ENCODE measurements at regions not wholly inside any gene's neighbourhood (a gene's known extent, or its start where the extent isn't known, plus 50 kb on each side); places are given as distances from the start of the nearest gene placed in this dataset.

DNA sequence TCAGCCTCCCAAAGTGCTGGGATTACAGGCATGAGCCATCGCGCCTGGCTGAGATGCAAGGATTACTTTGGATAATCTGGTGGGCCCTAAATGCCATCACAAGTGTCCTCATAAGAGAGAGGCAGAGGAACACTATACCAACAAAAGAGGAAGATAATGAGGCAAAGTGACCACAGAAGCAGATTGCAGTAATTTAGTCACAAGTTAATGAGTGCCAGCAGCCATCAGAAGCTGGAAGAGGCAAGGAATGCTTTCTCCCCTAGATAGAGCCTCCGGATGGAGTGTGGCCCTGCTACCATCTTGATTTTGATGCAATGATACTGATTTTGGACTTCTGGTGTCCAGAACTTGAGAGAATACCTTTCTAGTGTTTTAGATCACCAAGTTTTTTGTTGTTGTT, 122.3 kb downstream of the SPATA31D1 start:
- TF ChIP-seq ZNF629 (tag by site-specific recombination; IDR thresholded peaks at IDR 0.05): no peak
- TF ChIP-seq, protein P1, sequence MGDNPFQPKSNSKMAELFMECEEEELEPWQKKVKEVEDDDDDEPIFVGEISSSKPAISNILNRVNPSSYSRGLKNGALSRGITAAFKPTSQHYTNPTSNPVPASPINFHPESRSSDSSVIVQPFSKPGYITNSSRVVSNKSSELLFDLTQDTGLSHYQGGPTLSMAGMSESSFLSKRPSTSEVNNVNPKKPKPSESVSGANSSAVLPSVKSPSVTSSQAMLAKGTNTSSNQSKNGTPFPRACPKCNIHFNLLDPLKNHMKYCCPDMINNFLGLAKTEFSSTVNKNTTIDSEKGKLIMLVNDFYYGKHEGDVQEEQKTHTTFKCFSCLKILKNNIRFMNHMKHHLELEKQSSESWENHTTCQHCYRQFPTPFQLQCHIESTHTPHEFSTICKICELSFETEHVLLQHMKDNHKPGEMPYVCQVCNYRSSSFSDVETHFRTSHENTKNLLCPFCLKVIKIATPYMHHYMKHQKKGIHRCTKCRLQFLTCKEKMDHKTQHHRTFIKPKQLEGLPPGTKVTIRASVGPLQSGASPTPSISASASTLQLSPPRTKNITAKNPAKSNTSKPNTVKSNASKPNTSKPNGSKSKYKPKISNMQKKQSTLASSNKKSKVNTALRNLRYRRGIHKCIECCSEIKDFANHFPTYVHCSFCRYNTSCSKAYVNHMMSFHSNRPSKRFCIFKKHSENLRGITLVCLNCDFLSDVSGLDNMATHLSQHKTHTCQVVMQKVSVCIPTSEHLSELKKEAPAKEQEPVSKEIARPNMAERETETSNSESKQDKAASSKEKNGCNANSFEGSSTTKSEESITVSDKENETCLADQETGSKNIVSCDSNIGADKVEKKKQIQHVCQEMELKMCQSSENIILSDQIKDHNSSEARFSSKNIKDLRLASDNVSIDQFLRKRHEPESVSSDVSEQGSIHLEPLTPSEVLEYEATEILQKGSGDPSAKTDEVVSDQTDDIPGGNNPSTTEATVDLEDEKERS (tag by site-specific recombination; IDR thresholded peaks at IDR 0.05): no peak
- TF ChIP-seq, protein P2, sequence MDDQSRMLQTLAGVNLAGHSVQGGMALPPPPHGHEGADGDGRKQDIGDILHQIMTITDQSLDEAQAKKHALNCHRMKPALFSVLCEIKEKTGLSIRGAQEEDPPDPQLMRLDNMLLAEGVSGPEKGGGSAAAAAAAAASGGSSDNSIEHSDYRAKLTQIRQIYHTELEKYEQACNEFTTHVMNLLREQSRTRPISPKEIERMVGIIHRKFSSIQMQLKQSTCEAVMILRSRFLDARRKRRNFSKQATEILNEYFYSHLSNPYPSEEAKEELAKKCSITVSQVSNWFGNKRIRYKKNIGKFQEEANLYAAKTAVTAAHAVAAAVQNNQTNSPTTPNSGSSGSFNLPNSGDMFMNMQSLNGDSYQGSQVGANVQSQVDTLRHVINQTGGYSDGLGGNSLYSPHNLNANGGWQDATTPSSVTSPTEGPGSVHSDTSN (CRISPR knock-in tag; IDR thresholded peaks at IDR 0.05): no peak
- no peak for TF ChIP-seq SP2 (tag by site-specific recombination; IDR thresholded peaks at IDR 0.05)
- TF ChIP-seq, protein P3, sequence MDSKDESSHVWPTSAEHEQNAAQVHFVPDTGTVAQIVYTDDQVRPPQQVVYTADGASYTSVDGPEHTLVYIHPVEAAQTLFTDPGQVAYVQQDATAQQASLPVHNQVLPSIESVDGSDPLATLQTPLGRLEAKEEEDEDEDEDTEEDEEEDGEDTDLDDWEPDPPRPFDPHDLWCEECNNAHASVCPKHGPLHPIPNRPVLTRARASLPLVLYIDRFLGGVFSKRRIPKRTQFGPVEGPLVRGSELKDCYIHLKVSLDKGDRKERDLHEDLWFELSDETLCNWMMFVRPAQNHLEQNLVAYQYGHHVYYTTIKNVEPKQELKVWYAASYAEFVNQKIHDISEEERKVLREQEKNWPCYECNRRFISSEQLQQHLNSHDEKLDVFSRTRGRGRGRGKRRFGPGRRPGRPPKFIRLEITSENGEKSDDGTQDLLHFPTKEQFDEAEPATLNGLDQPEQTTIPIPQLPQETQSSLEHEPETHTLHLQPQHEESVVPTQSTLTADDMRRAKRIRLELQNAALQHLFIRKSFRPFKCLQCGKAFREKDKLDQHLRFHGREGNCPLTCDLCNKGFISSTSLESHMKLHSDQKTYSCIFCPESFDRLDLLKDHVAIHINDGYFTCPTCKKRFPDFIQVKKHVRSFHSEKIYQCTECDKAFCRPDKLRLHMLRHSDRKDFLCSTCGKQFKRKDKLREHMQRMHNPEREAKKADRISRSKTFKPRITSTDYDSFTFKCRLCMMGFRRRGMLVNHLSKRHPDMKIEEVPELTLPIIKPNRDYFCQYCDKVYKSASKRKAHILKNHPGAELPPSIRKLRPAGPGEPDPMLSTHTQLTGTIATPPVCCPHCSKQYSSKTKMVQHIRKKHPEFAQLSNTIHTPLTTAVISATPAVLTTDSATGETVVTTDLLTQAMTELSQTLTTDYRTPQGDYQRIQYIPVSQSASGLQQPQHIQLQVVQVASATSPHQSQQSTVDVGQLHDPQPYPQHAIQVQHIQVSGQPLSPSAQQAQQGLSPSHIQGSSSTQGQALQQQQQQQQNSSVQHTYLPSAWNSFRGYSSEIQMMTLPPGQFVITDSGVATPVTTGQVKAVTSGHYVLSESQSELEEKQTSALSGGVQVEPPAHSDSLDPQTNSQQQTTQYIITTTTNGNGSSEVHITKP (tag by site-specific recombination; IDR thresholded peaks at IDR 0.05): no peak
- no peak for TF ChIP-seq ZNF138 (tag by site-specific recombination; IDR thresholded peaks at IDR 0.05; ENCODE audit: borderline replicate concordance)
- TF ChIP-seq ZNF248 (tag by site-specific recombination; IDR thresholded peaks at IDR 0.05): no peak
- no peak for TF ChIP-seq ZBTB8A (tag by site-specific recombination; IDR thresholded peaks at IDR 0.05)
- TF ChIP-seq, protein P4, sequence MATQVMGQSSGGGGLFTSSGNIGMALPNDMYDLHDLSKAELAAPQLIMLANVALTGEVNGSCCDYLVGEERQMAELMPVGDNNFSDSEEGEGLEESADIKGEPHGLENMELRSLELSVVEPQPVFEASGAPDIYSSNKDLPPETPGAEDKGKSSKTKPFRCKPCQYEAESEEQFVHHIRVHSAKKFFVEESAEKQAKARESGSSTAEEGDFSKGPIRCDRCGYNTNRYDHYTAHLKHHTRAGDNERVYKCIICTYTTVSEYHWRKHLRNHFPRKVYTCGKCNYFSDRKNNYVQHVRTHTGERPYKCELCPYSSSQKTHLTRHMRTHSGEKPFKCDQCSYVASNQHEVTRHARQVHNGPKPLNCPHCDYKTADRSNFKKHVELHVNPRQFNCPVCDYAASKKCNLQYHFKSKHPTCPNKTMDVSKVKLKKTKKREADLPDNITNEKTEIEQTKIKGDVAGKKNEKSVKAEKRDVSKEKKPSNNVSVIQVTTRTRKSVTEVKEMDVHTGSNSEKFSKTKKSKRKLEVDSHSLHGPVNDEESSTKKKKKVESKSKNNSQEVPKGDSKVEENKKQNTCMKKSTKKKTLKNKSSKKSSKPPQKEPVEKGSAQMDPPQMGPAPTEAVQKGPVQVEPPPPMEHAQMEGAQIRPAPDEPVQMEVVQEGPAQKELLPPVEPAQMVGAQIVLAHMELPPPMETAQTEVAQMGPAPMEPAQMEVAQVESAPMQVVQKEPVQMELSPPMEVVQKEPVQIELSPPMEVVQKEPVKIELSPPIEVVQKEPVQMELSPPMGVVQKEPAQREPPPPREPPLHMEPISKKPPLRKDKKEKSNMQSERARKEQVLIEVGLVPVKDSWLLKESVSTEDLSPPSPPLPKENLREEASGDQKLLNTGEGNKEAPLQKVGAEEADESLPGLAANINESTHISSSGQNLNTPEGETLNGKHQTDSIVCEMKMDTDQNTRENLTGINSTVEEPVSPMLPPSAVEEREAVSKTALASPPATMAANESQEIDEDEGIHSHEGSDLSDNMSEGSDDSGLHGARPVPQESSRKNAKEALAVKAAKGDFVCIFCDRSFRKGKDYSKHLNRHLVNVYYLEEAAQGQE (tag by site-specific recombination; IDR thresholded peaks at IDR 0.05): no peak
- TF ChIP-seq WT1 (tag by site-specific recombination; IDR thresholded peaks at IDR 0.05): no peak
- no peak for TF ChIP-seq ZNF175 (tag by site-specific recombination; IDR thresholded peaks at IDR 0.05)
- TF ChIP-seq, protein P5, sequence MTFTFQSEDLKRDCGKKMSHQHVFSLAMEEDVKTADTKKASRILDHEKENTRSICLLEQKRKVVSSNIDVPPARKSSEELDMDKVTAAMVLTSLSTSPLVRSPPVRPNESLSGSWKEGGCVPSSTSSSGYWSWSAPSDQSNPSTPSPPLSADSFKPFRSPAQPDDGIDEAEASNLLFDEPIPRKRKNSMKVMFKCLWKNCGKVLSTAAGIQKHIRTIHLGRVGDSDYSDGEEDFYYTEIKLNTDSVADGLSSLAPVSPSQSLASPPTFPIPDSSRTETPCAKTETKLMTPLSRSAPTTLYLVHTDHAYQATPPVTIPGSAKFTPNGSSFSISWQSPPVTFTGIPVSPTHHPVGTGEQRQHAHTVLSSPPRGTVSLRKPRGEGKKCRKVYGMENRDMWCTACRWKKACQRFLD (tag by site-specific recombination; IDR thresholded peaks at IDR 0.05): no peak
- TF ChIP-seq ZNF792 (tag by site-specific recombination; IDR thresholded peaks at IDR 0.05): no peak
